Fibroblast of lung (primary cell): ENCODE measurements at regions not wholly inside any gene's neighbourhood (a gene's known extent, or its start where the extent isn't known, plus 50 kb on each side); places are given as distances from the start of the nearest gene placed in this dataset.

Experiments used
- EZH2 ChIP-seq: IDR thresholded peaks from 2 replicates; pipeline ENCODE4 v1.5.1; 2012; ENCODE audit warnings: low read length, control low read depth, mild to moderate bottlenecking; ENCODE audit errors: missing control alignments
- TF ChIP-seq, protein P1 (sequence below), 2 donors: IDR thresholded peaks in 1 of 2; conservative IDR thresholded peaks in 1 of 2; 1 replicate in 1 of 2; 2 replicates in 1 of 2; pipeline ENCODE4 v1.5.1; 2011 to 2012; ENCODE audit warnings: low read length in 2 of 2, control low read depth in 1 of 2, inconsistent platforms in 1 of 2, low read depth in 1 of 2, mild to moderate bottlenecking in 1 of 2

DNA sequence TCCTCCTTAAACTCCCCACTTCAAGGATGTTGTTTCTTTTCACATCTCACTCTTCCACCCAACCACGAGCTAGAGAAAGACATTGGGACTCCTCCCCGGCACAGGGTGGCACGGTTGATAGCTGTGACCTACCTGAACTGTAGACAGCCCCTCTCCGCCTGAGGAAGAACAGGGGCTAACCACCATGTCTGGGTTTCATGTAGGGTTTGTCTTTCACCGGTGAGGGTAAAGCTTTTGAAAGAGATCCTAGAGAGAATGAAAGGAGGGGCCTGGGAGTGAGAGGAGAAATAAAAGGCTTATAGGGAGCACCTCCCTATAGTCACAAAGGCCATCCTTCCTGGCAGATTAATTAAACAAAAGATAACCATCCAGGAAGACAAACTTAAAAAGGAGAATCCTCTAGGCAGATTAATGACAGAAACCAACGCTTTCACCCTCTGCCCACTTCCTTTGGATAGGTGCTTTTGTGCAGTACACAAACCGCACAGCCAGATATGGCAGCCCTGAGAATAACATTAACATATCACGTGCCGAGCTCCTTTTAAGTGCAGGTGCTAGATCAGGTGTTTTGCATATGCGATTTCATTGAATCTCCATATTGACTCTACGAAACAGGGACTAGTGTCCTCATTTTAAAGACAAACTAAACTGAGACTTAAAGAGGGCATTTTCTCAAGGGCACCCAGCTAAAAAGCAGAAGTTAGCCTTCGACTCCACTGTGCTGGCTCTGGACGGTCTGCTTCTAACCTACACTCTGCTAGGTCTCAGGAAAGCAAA is 178.1 kb upstream of the RUNX1 start:
- TF ChIP-seq, protein P1, sequence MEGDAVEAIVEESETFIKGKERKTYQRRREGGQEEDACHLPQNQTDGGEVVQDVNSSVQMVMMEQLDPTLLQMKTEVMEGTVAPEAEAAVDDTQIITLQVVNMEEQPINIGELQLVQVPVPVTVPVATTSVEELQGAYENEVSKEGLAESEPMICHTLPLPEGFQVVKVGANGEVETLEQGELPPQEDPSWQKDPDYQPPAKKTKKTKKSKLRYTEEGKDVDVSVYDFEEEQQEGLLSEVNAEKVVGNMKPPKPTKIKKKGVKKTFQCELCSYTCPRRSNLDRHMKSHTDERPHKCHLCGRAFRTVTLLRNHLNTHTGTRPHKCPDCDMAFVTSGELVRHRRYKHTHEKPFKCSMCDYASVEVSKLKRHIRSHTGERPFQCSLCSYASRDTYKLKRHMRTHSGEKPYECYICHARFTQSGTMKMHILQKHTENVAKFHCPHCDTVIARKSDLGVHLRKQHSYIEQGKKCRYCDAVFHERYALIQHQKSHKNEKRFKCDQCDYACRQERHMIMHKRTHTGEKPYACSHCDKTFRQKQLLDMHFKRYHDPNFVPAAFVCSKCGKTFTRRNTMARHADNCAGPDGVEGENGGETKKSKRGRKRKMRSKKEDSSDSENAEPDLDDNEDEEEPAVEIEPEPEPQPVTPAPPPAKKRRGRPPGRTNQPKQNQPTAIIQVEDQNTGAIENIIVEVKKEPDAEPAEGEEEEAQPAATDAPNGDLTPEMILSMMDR (conservative IDR thresholded peaks at IDR 0.05 in 1 of 2, IDR thresholded peaks at IDR 0.05 in 1 of 2; ENCODE audit: low read depth in 1 of 2, low read length in 2 of 2): no peak
- TF ChIP-seq EZH2: no peak
